UCSD-AML1 (cell line): ENCODE measurements at regions not wholly inside any gene's neighbourhood (a gene's known extent, or its start where the extent isn't known, plus 50 kb on each side); places are given as distances from the start of the nearest gene placed in this dataset.
"Not testable (repeated sequence)": the region's sequence is repeated elsewhere in the genome, so short reads cannot be mapped to it uniquely, and the experiment has no call there.

Experiments
- DNase-seq: peaks from one replicate; lab custom pipeline; 2025; ENCODE audit not compliant: unreplicated experiment; lab: John Stamatoyannopoulos, UW

- no peak for DNase-seq
Observed at GRCh38 chr5:32534041-32534440, 51.3 kb upstream of the SUB1 start.

- DNase-seq: no peak
Observed at GRCh38 chr5:32531885-32532520, 53.4 kb upstream of the SUB1 start.

- not testable (repeated sequence) for DNase-seq
Observed at GRCh38 chr5:32527321-32527720, 58.0 kb upstream of the SUB1 start.

- no peak for DNase-seq
Observed at GRCh38 chr5:32526810-32527209, 58.5 kb upstream of the SUB1 start.

GRCh38 chr5:32523625-32524024 lies 61.7 kb upstream of the SUB1 start:
- no peak for DNase-seq

- peak; percentile 16 for DNase-seq
Observed at GRCh38 chr5:32522429-32523143, 62.8 kb upstream of the SUB1 start.

- DNase-seq: no peak
Observed at GRCh38 chr5:32521481-32521880, 63.9 kb upstream of the SUB1 start.

GRCh38 chr5:32520972-32521371 lies 64.4 kb upstream of the SUB1 start:
- no peak for DNase-seq

- DNase-seq: no peak
Observed at GRCh38 chr5:32520356-32520755, 65.0 kb upstream of the SUB1 start.

- no peak for DNase-seq
Observed at GRCh38 chr5:32519508-32519907, 65.8 kb upstream of the SUB1 start.

- no peak for DNase-seq
Observed at GRCh38 chr5:32514806-32515205, 70.3 kb upstream of the ZFR start.

GRCh38 chr5:32512926-32513325 lies 68.4 kb upstream of the ZFR start:
- no peak for DNase-seq

- no peak for DNase-seq
Observed at GRCh38 chr5:32511776-32512374, 67.3 kb upstream of the ZFR start.

GRCh38 chr5:32510860-32511259 lies 66.3 kb upstream of the ZFR start:
- no peak for DNase-seq

GRCh38 chr5:32508806-32509805 lies 64.6 kb upstream of the ZFR start:
- no peak for DNase-seq

GRCh38 chr5:32507738-32508434 lies 63.3 kb upstream of the ZFR start:
- DNase-seq: no peak

GRCh38 chr5:32506799-32507198 lies 62.3 kb upstream of the ZFR start:
- DNase-seq: no peak

GRCh38 chr5:32506201-32506661 lies 61.7 kb upstream of the ZFR start:
- no peak for DNase-seq

- no peak for DNase-seq
Observed at GRCh38 chr5:32505756-32506155, 61.2 kb upstream of the ZFR start.

- DNase-seq: peak; percentile 20
Observed at GRCh38 chr5:32504989-32505596, 60.6 kb upstream of the ZFR start.
